Right renal pelvis (tissue), 4 donors: ENCODE measurements at regions not wholly inside any gene's neighbourhood (a gene's known extent, or its start where the extent isn't known, plus 50 kb on each side); places are given as distances from the start of the nearest gene placed in this dataset.

Source experiments
- DNase-seq, 4 donors: peaks; one replicate each; pipeline ENCODE4 v3.0.0-alpha.2; 2013; ENCODE audit warnings: low read depth in 4 of 4, low spot score in 3 of 4, missing footprints in 1 of 4

- DNase-seq: no peak
These were observed 276.2 kb downstream of the METTL15 start for GRCh38 chr11:28384418-28384817.

DNA sequence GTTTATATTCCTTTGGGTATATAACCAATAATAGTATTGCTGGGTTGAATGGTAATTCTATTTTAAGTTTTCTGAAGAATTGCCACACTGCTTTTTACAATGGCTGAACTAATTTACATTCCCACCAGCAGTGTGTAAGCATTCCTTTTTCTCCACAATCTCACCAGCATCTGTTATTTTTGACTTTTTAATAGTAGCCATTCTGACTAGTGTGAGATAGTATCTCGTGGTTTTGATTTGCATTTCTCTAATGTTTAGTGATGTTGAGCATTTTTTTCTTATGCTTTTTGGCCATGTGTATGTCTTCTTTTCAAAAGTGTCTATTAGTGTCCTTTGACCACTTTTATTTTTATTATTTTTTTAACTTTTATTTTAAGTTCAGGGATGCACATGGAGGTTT is 275.3 kb downstream of the METTL15 start:
- no peak for DNase-seq
